ENCODE measurements at regions not wholly inside any gene's neighbourhood (a gene's known extent, or its start where the extent isn't known, plus 50 kb on each side); places are given as distances from the start of the nearest gene placed in this dataset.

DNA sequence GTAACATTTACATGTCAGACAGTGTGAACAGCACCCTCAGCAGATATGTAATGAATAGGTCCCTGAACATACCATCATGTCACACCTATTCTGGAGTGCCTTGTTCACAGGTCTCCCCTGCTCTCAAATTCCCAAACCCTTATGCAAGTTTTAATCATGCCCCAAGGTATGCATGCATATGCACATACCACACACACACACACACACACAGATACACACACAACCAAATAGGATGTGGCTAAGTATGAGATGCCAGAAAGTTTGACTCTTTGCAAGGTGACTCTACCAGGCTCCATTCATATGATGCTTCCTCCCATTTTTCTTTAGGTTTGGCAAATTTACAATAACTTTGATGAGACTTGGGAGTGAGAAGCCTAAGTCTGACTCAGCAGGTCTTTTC, 243.8 kb upstream of the IRAK1BP1 start:
- TF ChIP-seq EZH2 (IDR thresholded peaks at IDR 0.05; ENCODE audit: borderline replicate concordance, low read depth, low read length, severe bottlenecking): no peak
- TF ChIP-seq, protein P1, sequence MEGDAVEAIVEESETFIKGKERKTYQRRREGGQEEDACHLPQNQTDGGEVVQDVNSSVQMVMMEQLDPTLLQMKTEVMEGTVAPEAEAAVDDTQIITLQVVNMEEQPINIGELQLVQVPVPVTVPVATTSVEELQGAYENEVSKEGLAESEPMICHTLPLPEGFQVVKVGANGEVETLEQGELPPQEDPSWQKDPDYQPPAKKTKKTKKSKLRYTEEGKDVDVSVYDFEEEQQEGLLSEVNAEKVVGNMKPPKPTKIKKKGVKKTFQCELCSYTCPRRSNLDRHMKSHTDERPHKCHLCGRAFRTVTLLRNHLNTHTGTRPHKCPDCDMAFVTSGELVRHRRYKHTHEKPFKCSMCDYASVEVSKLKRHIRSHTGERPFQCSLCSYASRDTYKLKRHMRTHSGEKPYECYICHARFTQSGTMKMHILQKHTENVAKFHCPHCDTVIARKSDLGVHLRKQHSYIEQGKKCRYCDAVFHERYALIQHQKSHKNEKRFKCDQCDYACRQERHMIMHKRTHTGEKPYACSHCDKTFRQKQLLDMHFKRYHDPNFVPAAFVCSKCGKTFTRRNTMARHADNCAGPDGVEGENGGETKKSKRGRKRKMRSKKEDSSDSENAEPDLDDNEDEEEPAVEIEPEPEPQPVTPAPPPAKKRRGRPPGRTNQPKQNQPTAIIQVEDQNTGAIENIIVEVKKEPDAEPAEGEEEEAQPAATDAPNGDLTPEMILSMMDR (IDR thresholded peaks at IDR 0.05; ENCODE audit: borderline replicate concordance, extremely low read depth, low read length, poor library complexity, severe bottlenecking): no peak

All from DND-41 (cell line).